GM20000 (cell line): ENCODE measurements at regions not wholly inside any gene's neighbourhood (a gene's known extent, or its start where the extent isn't known, plus 50 kb on each side); places are given as distances from the start of the nearest gene placed in this dataset.

Experiments used
- DNase-seq: peaks from one replicate; pipeline ENCODE4 v3.0.0; 2012; ENCODE audit warnings: low spot score
- TF ChIP-seq, protein P1 (sequence below): IDR thresholded peaks from 2 replicates; pipeline ENCODE4 v1.5.1; 2012; ENCODE audit warnings: mild to moderate bottlenecking, control low read depth; ENCODE audit errors: extremely low read depth, missing control alignments

DNA sequence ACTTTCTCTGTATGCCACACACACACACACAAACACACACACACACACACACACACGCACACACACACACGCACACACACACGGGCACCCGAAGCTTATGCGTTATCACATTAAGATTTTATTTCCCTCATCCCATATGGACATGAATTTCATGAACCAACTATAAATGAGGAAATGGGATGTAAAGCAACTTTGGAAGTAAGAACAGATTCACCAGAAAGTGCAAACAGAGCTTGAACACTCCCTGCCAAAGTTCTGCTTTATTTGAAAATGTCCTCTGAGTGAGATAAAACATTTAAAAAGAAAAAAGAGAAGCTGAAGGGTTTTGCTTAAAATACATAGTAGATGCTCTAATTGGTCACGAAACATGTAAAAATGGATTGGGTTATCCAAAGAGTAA, 90.4 kb upstream of the OTX2 start:
- TF ChIP-seq, protein P1, sequence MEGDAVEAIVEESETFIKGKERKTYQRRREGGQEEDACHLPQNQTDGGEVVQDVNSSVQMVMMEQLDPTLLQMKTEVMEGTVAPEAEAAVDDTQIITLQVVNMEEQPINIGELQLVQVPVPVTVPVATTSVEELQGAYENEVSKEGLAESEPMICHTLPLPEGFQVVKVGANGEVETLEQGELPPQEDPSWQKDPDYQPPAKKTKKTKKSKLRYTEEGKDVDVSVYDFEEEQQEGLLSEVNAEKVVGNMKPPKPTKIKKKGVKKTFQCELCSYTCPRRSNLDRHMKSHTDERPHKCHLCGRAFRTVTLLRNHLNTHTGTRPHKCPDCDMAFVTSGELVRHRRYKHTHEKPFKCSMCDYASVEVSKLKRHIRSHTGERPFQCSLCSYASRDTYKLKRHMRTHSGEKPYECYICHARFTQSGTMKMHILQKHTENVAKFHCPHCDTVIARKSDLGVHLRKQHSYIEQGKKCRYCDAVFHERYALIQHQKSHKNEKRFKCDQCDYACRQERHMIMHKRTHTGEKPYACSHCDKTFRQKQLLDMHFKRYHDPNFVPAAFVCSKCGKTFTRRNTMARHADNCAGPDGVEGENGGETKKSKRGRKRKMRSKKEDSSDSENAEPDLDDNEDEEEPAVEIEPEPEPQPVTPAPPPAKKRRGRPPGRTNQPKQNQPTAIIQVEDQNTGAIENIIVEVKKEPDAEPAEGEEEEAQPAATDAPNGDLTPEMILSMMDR = no peak
- no peak for DNase-seq

DNA sequence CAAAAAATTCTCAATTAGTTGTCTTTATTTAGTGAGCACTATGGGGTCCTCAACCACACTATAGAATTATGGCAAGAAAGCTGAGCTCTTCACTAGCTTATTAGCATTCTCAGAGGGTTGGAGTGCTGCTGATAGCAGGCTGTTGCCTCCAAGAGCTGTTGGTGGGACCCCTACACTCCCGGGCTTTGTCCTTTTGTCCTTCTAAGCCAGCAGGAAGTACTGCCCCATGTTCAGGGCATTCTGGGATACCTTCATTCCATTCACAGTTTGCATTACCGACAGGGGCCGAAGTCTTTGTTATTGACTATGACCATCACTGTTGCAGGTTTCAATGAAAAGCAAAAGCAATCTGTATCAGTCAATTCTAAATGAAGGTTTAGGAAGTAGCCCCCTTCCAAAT, 89.5 kb upstream of the OTX2 start:
- DNase-seq = no peak
- TF ChIP-seq, protein P1 = no peak

DNA sequence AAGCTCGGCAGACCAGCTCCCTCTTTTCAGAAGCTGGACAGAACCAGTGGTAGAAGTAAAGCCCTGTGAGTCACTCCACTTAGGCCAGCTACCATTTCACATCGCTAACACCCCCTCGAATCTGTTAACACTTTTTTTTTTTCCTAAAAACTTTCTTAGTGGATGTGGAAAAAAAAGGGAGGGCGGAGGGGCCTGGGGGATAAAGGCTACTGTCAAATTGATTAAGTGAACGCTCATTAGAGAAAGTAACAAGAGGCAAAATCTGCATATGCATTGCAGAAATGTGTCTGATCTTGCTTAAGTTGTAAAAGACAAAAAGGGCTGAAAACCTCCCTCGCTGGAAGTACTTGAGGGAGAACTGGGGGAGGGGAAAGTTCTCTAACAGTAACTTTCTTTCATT, 86.6 kb upstream of the OTX2 start:
- TF ChIP-seq, protein P1 = no peak
- DNase-seq = no peak

DNA sequence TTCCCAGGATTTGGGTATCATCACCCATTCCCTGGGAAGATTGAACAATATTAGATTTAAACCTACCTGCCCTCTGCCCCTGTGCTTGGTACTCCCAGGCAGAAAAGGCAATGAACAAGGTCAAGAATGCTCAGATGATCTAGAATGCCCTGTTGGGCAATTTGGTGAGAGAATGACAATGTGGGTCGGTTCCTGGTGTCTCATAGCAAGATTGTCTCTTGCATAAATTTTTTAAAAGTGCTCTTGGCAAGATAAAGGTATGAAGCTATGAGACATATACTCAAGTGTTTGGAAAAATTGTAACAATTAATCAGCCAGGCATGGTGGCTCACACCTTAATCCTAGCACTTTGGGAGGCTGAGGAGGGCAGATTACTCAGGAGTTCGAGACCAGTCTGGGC, 86.0 kb upstream of the OTX2 start:
- DNase-seq = no peak
- TF ChIP-seq, protein P1 = no peak

DNA sequence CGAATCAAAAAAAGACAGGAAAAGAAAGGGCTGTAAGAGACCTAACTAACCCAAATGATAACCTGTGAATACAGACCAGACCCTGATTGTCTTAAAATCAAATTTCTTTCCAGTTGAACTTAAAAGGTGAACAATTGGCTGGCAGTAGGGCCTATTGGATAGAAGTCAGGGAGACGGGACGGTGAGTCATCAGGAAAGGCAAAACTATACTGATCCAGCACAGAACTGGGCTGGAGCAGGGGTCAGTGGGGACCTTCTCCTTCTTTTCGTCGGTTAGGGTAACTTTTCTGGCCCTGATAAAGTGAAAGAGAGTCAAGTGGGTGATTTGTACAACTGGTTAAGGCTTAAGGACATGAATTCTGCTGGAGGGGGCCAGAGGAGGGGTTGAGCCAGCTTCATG, 84.9 kb upstream of the OTX2 start:
- TF ChIP-seq, protein P1 = no peak
- no peak for DNase-seq

DNA sequence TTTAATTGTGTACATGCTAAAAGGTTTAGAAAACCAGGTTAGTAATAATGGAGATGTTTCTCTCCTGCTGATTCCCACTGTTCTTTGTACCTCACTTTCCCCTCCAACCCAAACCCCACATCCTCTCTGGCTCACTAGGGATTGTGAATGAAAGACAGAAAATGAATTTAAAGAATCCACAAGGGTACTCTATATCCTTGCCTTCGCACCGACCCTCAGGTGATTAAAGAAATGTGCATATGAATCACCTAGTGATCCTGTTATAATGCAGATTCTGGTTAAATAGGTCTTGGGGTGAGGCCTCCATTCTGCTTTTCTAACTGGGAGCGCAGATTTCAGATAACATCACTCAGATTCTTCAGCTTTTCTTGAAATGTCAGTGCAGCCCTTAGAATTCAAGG, 84.3 kb upstream of the OTX2 start:
- TF ChIP-seq, protein P1 = no peak
- no peak for DNase-seq

DNA sequence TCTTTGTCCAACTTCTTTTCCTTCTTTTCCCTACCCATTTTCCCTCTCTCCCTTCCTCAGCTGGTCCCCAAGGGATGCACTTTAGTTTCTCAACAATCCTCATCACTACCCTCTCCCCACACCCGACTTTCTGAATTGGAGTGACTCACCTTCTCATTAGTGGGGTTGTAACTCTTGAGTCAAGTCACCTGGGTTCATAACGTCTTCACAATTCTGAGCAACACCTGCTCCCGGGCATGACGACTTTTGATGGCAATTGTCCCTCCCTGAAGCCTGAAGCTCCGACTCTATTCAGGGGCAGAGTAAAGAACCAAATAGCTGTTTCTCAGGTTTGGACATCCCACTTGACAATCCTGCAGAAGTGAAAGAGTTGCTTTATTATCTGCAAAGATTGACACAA, 82.7 kb upstream of the OTX2 start:
- no peak for DNase-seq
- TF ChIP-seq, protein P1 = no peak
